ENCODE measurements at regions not wholly inside any gene's neighbourhood (a gene's known extent, or its start where the extent isn't known, plus 50 kb on each side); places are given as distances from the start of the nearest gene placed in this dataset.

DNA sequence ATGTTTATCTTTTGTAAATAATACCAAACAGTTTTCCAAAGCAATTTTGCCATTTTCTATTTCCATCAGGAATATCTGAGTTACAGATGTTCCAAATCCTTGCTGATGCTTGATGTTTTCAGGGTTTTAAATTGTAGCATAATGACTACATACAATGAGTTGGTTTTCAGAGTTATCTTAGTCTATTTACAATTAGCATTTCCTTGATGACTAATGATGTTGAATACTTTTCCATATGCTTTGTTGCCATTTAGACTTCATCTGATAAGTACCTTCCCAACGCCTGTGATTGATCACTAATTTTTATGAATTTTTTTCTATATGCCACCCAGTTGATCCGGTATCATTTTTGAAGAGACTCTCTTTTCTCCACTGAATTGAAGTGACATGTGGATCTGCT, 102.3 kb downstream of the SLC25A46 start:
- Histone ChIP-seq H3K27ac (ENCODE audit: low read length in 2 of 2) (no peak overlapping the region), H4K20me1 (ENCODE audit: control insufficient read depth, insufficient read depth, low read length, poor library complexity, severe bottlenecking) (no peaks in the 10 kb centered on the region), H3K79me2 (ENCODE audit: control insufficient read depth, insufficient read depth, low read length) (no peaks in the 10 kb centered on the region), H3K36me3 (replicated peaks in 1 of 2; ENCODE audit: control extremely low read depth in 1 of 2, control insufficient read depth in 1 of 2, extremely low read depth in 1 of 2, insufficient read depth in 2 of 2, low read length in 1 of 2) (no peaks in the 10 kb centered on the region), H3K27me3 (replicated peaks in 1 of 4; ENCODE audit: control extremely low read depth in 1 of 4, control insufficient read depth in 3 of 4, insufficient read depth in 4 of 4, low read length in 3 of 4) (no peaks in the 10 kb centered on the region), H3K4me2 (replicated peaks; ENCODE audit: low read depth, low read length, poor library complexity, severe bottlenecking) (no peak overlapping the region), H2AFZ (ENCODE audit: insufficient read depth, low read depth, low read length, poor library complexity, severe bottlenecking) (no peak overlapping the region), H3K4me3 (ENCODE audit: control extremely low read depth in 1 of 5, extremely low read depth in 1 of 5, insufficient read depth in 1 of 5, low read depth in 2 of 5, low read length in 4 of 5) (no peak overlapping the region), H3K4me1 (ENCODE audit: control insufficient read depth in 2 of 2, insufficient read depth in 2 of 2, low read length in 2 of 2) (no peaks in the 10 kb centered on the region), H3K9me3 (ENCODE audit: control extremely low read depth in 1 of 3, control insufficient read depth in 2 of 3, insufficient read depth in 1 of 3, low read length in 2 of 3) (peaks cover 0 to 6% (median 0%) of the 10 kb centered on the region in 3 donors), H3K9ac (ENCODE audit: low read length) (no peak overlapping the region)
- no CpG with 5 or more reads among the region's 2 CpGs for WGBS (ENCODE audit: insufficient coverage)
- Mint-ChIP-seq H3K27ac (no peak overlapping the region), H3K9me3 (ENCODE audit: insufficient read depth) (no peaks in the 10 kb centered on the region), H3K27me3 (no peaks in the 10 kb centered on the region), H3K4me1 (no peaks in the 10 kb centered on the region), H3K4me3 (no peak overlapping the region)
- ChIA-PET POLR2A (no interaction called here), CTCF (no interaction called here)
- intact Hi-C loops (cut with micrococcal nuclease), result no loop called here
- TF ChIP-seq EZH2 (IDR thresholded peaks at IDR 0.05; ENCODE audit: borderline replicate concordance, insufficient read depth, low read depth, low read length, poor library complexity, severe bottlenecking), result no peak
- TF ChIP-seq, protein P1, sequence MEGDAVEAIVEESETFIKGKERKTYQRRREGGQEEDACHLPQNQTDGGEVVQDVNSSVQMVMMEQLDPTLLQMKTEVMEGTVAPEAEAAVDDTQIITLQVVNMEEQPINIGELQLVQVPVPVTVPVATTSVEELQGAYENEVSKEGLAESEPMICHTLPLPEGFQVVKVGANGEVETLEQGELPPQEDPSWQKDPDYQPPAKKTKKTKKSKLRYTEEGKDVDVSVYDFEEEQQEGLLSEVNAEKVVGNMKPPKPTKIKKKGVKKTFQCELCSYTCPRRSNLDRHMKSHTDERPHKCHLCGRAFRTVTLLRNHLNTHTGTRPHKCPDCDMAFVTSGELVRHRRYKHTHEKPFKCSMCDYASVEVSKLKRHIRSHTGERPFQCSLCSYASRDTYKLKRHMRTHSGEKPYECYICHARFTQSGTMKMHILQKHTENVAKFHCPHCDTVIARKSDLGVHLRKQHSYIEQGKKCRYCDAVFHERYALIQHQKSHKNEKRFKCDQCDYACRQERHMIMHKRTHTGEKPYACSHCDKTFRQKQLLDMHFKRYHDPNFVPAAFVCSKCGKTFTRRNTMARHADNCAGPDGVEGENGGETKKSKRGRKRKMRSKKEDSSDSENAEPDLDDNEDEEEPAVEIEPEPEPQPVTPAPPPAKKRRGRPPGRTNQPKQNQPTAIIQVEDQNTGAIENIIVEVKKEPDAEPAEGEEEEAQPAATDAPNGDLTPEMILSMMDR (IDR thresholded peaks at IDR 0.05), result no peak
- ATAC-seq (ENCODE audit: low read depth) (no peak), DNase-seq (no peak)

DNA sequence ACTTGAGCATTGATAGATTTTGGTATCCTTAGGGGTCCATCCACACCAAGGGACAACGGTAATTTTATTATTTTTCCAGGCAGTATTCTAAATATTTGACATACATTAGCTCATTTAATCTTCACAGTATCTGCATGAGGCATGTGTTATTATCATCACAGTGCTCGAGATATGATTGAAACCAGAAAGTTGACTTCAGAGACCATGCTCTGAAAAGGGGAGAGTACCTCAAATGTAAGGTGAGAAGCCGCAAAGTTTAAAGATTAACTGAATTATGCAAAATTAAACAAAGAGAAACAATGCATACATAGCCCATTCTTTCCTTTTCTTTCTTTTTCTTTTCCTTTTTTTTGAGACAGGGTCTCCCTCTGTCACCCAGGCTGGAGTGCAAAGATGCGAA, 104.1 kb downstream of the SLC25A46 start:
- CTCF ChIA-PET, result no interaction called here
- no peaks in the 10 kb centered on the region for H3K36me3 ChIP-seq (replicated peaks in 1 of 2; ENCODE audit: control extremely low read depth in 1 of 2, control insufficient read depth in 1 of 2, extremely low read depth in 1 of 2, insufficient read depth in 2 of 2, low read length in 1 of 2)
- no peak overlapping the region for H3K4me3 Mint-ChIP-seq

More for the DNA sequence above, 104.1 kb downstream of the SLC25A46 start:
- ATAC-seq (ENCODE audit: low read depth) (no peak), DNase-seq (no peak)
- no peaks in the 10 kb centered on the region for H4K20me1 ChIP-seq (ENCODE audit: control insufficient read depth, insufficient read depth, low read length, poor library complexity, severe bottlenecking)
- no peak overlapping the region for H3K4me2 ChIP-seq (replicated peaks; ENCODE audit: low read depth, low read length, poor library complexity, severe bottlenecking)
- no peaks in the 10 kb centered on the region for H3K4me1 Mint-ChIP-seq
- WGBS (ENCODE audit: insufficient coverage), result 89% methylated on average over 1 of the region's 4 CpGs
- H3K79me2 ChIP-seq (ENCODE audit: control insufficient read depth, insufficient read depth, low read length), result no peaks in the 10 kb centered on the region
- no peaks in the 10 kb centered on the region for H3K27me3 ChIP-seq (replicated peaks in 1 of 4; ENCODE audit: control extremely low read depth in 1 of 4, control insufficient read depth in 3 of 4, insufficient read depth in 4 of 4, low read length in 3 of 4)
- no peak overlapping the region for H3K27ac Mint-ChIP-seq
- no peak for TF ChIP-seq EZH2 (IDR thresholded peaks at IDR 0.05; ENCODE audit: borderline replicate concordance, insufficient read depth, low read depth, low read length, poor library complexity, severe bottlenecking)
- TF ChIP-seq, protein P1 (IDR thresholded peaks at IDR 0.05), result no peak
- no peak overlapping the region for H2AFZ ChIP-seq (ENCODE audit: insufficient read depth, low read depth, low read length, poor library complexity, severe bottlenecking)
- no peak overlapping the region for H3K4me3 ChIP-seq (ENCODE audit: control extremely low read depth in 1 of 5, extremely low read depth in 1 of 5, insufficient read depth in 1 of 5, low read depth in 2 of 5, low read length in 4 of 5)
- no peak overlapping the region for H3K9ac ChIP-seq (ENCODE audit: low read length)
- peaks cover 2% of the 10 kb centered on the region for H3K9me3 Mint-ChIP-seq (ENCODE audit: insufficient read depth)
- peaks cover 0 to 6% (median 0%) of the 10 kb centered on the region in 3 donors for H3K9me3 ChIP-seq (ENCODE audit: control extremely low read depth in 1 of 3, control insufficient read depth in 2 of 3, insufficient read depth in 1 of 3, low read length in 2 of 3)
- H3K27ac ChIP-seq (ENCODE audit: low read length in 2 of 2), result no peak overlapping the region
- no peaks in the 10 kb centered on the region for H3K27me3 Mint-ChIP-seq
- no peaks in the 10 kb centered on the region for H3K4me1 ChIP-seq (ENCODE audit: control insufficient read depth in 2 of 2, insufficient read depth in 2 of 2, low read length in 2 of 2)
- POLR2A ChIA-PET, result no interaction called here
- intact Hi-C loops (cut with micrococcal nuclease), result no loop called here

Measured in B cell (primary cell).